ENCODE measurements at regions not wholly inside any gene's neighbourhood (a gene's known extent, or its start where the extent isn't known, plus 50 kb on each side); places are given as distances from the start of the nearest gene placed in this dataset.

DNA sequence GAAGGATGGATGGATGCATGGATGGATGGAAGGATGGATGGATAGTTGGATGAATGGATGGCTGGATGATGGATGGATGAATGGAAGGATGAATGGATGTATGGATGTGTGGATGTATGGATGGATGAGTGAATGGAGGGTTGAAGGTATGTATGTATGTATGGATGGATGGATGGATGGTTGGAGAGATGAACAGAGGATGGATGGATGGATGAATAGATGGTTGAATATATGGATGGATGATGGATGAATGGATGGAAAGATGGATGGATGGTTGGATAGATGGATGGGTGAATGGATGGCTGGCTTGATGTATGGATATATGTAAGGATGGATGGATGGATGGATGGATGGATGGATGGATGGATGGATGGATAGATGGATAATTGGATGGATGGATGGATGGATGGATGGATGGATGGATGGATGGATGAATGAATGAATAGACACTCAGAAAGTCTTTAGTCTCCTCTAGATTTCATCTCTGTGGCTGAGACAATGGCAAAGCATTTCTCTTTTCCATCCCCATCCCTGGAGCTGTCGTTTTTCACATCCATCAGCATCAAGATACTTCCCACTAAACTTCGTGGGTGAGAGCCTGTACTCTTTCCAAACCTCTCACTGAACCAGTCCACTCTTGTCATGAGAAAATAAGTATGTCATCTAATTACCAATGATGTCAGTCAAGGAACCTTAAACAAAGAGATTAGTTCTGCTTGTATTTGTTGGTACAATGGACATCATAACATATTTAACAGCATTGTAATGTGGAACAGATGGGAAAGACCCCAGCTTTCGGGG, 74.8 kb upstream of the CLMN start:
- TF ChIP-seq, protein P1, sequence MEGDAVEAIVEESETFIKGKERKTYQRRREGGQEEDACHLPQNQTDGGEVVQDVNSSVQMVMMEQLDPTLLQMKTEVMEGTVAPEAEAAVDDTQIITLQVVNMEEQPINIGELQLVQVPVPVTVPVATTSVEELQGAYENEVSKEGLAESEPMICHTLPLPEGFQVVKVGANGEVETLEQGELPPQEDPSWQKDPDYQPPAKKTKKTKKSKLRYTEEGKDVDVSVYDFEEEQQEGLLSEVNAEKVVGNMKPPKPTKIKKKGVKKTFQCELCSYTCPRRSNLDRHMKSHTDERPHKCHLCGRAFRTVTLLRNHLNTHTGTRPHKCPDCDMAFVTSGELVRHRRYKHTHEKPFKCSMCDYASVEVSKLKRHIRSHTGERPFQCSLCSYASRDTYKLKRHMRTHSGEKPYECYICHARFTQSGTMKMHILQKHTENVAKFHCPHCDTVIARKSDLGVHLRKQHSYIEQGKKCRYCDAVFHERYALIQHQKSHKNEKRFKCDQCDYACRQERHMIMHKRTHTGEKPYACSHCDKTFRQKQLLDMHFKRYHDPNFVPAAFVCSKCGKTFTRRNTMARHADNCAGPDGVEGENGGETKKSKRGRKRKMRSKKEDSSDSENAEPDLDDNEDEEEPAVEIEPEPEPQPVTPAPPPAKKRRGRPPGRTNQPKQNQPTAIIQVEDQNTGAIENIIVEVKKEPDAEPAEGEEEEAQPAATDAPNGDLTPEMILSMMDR (IDR thresholded peaks at IDR 0.05): no peak
- no peak for TF ChIP-seq POLR2A (IDR thresholded peaks at IDR 0.05)

Measured in lower leg skin (tissue), 3 donors.